HEK293T (cell line): ENCODE measurements at regions not wholly inside any gene's neighbourhood (a gene's known extent, or its start where the extent isn't known, plus 50 kb on each side); places are given as distances from the start of the nearest gene placed in this dataset.

ENCODE experiments used
- ARNT ChIP-seq: fragments of 450-650 bp; IDR thresholded peaks from 2 replicates; pipeline ENCODE4 v1.6.1; 2017; ENCODE audit warnings: mild to moderate bottlenecking
- BHLHE40 ChIP-seq: fragments of 450-650 bp; IDR thresholded peaks from 2 replicates; pipeline ENCODE4 v1.6.1; 2016; ENCODE audit warnings: mild to moderate bottlenecking, moderate library complexity, borderline replicate concordance
- CTBP1 ChIP-seq: fragments of 450-650 bp; IDR thresholded peaks from 2 replicates; pipeline ENCODE4 v1.6.1; 2016; ENCODE audit warnings: borderline replicate concordance
- ELF4 ChIP-seq: fragments of 450-650 bp; IDR thresholded peaks from 2 replicates; pipeline ENCODE4 v1.6.1; 2017; ENCODE audit warnings: antibody characterized with exemption
- FOXA1 ChIP-seq: fragments of 450-650 bp; IDR thresholded peaks from 2 replicates; pipeline ENCODE4 v1.6.1; 2016; ENCODE audit warnings: mild to moderate bottlenecking
- FOXM1 ChIP-seq: fragments of 450-650 bp; IDR thresholded peaks from 2 replicates; pipeline ENCODE4 v1.6.1; 2017; ENCODE audit warnings: mild to moderate bottlenecking, borderline replicate concordance
- L3MBTL2 ChIP-seq: fragments of 450-650 bp; conservative IDR thresholded peaks from 2 replicates; pipeline ENCODE4 v1.6.1; 2016; ENCODE audit warnings: mild to moderate bottlenecking
- LEF1 ChIP-seq: fragments of 450-650 bp; IDR thresholded peaks from 2 replicates; pipeline ENCODE4 v1.6.1; 2017; ENCODE audit warnings: mild to moderate bottlenecking, borderline replicate concordance
- NFRKB ChIP-seq: fragments of 450-650 bp; IDR thresholded peaks from 2 replicates; pipeline ENCODE4 v1.6.1; 2016; ENCODE audit warnings: mild to moderate bottlenecking, moderate library complexity
- SP1 ChIP-seq: fragments of 450-650 bp; IDR thresholded peaks from 2 replicates; pipeline ENCODE4 v1.6.1; 2017
- SUZ12 ChIP-seq: fragments of 450-650 bp; IDR thresholded peaks from 2 replicates; pipeline ENCODE4 v1.6.1; 2016; ENCODE audit warnings: mild to moderate bottlenecking
- TARDBP ChIP-seq: fragments of 450-650 bp; IDR thresholded peaks from 2 replicates; pipeline ENCODE4 v1.6.1; 2016
- ZNF384 ChIP-seq: fragments of 450-650 bp; IDR thresholded peaks from 2 replicates; pipeline ENCODE4 v1.6.1; 2016
- TF ChIP-seq, protein P1 (sequence below): fragments of 450-650 bp; IDR thresholded peaks from 2 replicates; pipeline ENCODE4 v1.6.1; 2016

DNA sequence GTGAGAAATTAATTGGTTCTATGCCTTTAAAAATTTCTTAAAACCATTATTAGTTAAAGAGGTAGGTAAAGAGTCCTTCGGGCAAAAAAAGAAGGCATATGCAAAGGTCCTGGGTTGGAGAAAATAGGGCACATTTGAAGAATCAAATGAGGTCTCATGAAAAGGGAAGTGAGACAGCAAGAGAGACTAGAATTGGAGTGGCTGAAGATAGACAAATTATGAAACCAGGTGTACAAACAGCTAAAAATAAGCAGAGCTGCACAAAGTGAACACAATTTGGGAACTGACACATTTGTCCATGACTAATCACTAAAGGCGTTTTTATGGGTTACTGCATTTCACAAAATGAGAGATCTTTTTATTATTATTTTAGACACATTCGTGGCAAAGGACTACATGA is 581.2 kb downstream of the PYDC2 start:
- TF ChIP-seq FOXM1 = no peak
- no peak for TF ChIP-seq ARNT
- TF ChIP-seq SP1 = no peak
- TF ChIP-seq L3MBTL2 = no peak
- no peak for TF ChIP-seq TARDBP
- no peak for TF ChIP-seq BHLHE40
- no peak for TF ChIP-seq FOXA1
- TF ChIP-seq SUZ12 = no peak
- TF ChIP-seq ZNF384 = no peak
- no peak for TF ChIP-seq NFRKB
- no peak for TF ChIP-seq CTBP1
- TF ChIP-seq, protein P1, sequence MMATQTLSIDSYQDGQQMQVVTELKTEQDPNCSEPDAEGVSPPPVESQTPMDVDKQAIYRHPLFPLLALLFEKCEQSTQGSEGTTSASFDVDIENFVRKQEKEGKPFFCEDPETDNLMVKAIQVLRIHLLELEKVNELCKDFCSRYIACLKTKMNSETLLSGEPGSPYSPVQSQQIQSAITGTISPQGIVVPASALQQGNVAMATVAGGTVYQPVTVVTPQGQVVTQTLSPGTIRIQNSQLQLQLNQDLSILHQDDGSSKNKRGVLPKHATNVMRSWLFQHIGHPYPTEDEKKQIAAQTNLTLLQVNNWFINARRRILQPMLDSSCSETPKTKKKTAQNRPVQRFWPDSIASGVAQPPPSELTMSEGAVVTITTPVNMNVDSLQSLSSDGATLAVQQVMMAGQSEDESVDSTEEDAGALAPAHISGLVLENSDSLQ = no peak
- TF ChIP-seq LEF1 = no peak
- TF ChIP-seq ELF4 = no peak
